Endothelial cell of umbilical vein (primary cell): ENCODE measurements at regions not wholly inside any gene's neighbourhood (a gene's known extent, or its start where the extent isn't known, plus 50 kb on each side); places are given as distances from the start of the nearest gene placed in this dataset.

Source experiments
- BruUV-seq: library from RNA; stranded (reverse); fragments of 400-500 nt; replicated peaks from 2 replicates; lab custom pipeline; 2021; lab: Mats Ljungman, UMichigan
- CTCF ChIA-PET: fragments of 300-600, 350-600 bp; sonication (Branson Sonifier 250); formaldehyde crosslinking; loops from one replicate; lab custom pipeline; 2021; ENCODE audit warnings: antibody characterized with exemption, inconsistent platforms; lab: Charles Lee
- POLR2A ChIA-PET: fragments of 300-600, 350-600 bp; sonication (Branson Sonifier 250); formaldehyde crosslinking; loops from one replicate; lab custom pipeline; 2021; ENCODE audit warnings: antibody characterized with exemption, inconsistent platforms; lab: Charles Lee
- DNase-seq: peaks from one replicate; pipeline ENCODE4 v3.0.0-alpha.2; 2011; ENCODE audit warnings: low read depth, low spot score
- FAIRE-seq: peaks from 2 replicates; lab custom pipeline; 2011; peaks lifted over from hg19 to GRCh38; lab: Jason Lieb, UNC
- H2AFZ ChIP-seq: 2 replicates; pipeline ENCODE4 v1.6.0; 2012; ENCODE audit warnings: low read depth, low read length, control low read depth, inconsistent platforms
- H3K27ac ChIP-seq: 2 replicates; pipeline ENCODE4 v1.5.1; 2011; ENCODE audit warnings: low read depth, mild to moderate bottlenecking, control low read depth, low read length, moderate library complexity; ENCODE audit not compliant: insufficient read depth
- H3K27me3 ChIP-seq, 2 experiments: 2 replicates each; pipeline versions ENCODE4 v1.6.0 to v1.6.1; 2011; ENCODE audit warnings: low read length in 2 of 2, mixed read lengths in 1 of 2; ENCODE audit not compliant: control insufficient read depth in 2 of 2, insufficient read depth in 2 of 2
- H3K36me3 ChIP-seq, 2 experiments: 2 replicates in 1 of 2; 3 replicates in 1 of 2; pipeline ENCODE4 v1.5.1; 2011; ENCODE audit warnings: low read length in 2 of 2, mild to moderate bottlenecking in 1 of 2, moderate library complexity in 1 of 2; ENCODE audit not compliant: control insufficient read depth in 2 of 2, insufficient read depth in 2 of 2; ENCODE audit errors: extremely low read depth in 1 of 2
- H3K4me1 ChIP-seq: 3 replicates; pipeline ENCODE4 v1.5.1; 2011; ENCODE audit warnings: mild to moderate bottlenecking, low read length; ENCODE audit not compliant: control insufficient read depth, insufficient read depth; ENCODE audit errors: extremely low read depth
- H3K4me2 ChIP-seq: 2 replicates; pipeline ENCODE4 v1.6.1; 2011; ENCODE audit warnings: low read length, control low read depth, mixed read lengths; ENCODE audit not compliant: insufficient read depth
- H3K4me3 ChIP-seq, 3 experiments: fragments of 200-600 bp in 1 of 3; sonication (generic), shearing (Covaris generic) in 1 of 3; replicated peaks in 1 of 3; 2 replicates each; pipeline ENCODE4 v1.5.1; 2011 to 2016; ENCODE audit warnings: control low read depth in 3 of 3, low read length in 3 of 3, mild to moderate bottlenecking in 2 of 3, inconsistent platforms in 1 of 3, low read depth in 1 of 3, moderate library complexity in 1 of 3; ENCODE audit not compliant: insufficient read depth in 1 of 3
- H3K79me2 ChIP-seq: 2 replicates; pipeline ENCODE4 v1.6.0; 2012; ENCODE audit warnings: low read length, inconsistent platforms; ENCODE audit not compliant: control insufficient read depth, insufficient read depth
- H3K9ac ChIP-seq: replicated peaks from 2 replicates; pipeline ENCODE3; 2011; ENCODE audit warnings: low read length, control low read depth; ENCODE audit not compliant: insufficient read depth; ENCODE audit errors: extremely low read depth
- H3K9me1 ChIP-seq: replicated peaks from 3 replicates; pipeline ENCODE4 v1.6.0; 2011; ENCODE audit warnings: mild to moderate bottlenecking, low read length; ENCODE audit not compliant: control insufficient read depth, insufficient read depth; ENCODE audit errors: extremely low read depth
- H3K9me3 ChIP-seq: replicated peaks from 2 replicates; pipeline ENCODE4 v1.5.1; 2012; ENCODE audit warnings: low read length, inconsistent platforms; ENCODE audit not compliant: control insufficient read depth, insufficient read depth
- H4K20me1 ChIP-seq: replicated peaks from 2 replicates; pipeline ENCODE3; 2011; ENCODE audit warnings: mild to moderate bottlenecking, low read length; ENCODE audit not compliant: control insufficient read depth, insufficient read depth; ENCODE audit errors: extremely low read depth
- EZH2 ChIP-seq: IDR thresholded peaks from 2 replicates; pipeline ENCODE4 v1.6.1; 2012; ENCODE audit warnings: borderline replicate concordance, low read depth, mild to moderate bottlenecking, moderate library complexity, low read length, inconsistent platforms; ENCODE audit not compliant: severe bottlenecking
- FOS ChIP-seq: IDR thresholded peaks from 2 replicates; pipeline ENCODE4 v1.6.1; 2011; ENCODE audit warnings: mild to moderate bottlenecking, low read length, moderate library complexity, borderline replicate concordance; ENCODE audit not compliant: insufficient read depth
- GATA2 ChIP-seq: IDR thresholded peaks from 2 replicates; pipeline ENCODE4 v1.7.0; 2011; ENCODE audit warnings: low read depth, mild to moderate bottlenecking, moderate library complexity, mixed read lengths, low read length; ENCODE audit not compliant: insufficient read length, insufficient read depth
- JUN ChIP-seq: IDR thresholded peaks from 2 replicates; pipeline ENCODE4 v1.6.1; 2011; ENCODE audit warnings: borderline replicate concordance, low read depth; ENCODE audit not compliant: insufficient read length, insufficient read depth
- MAX ChIP-seq: IDR thresholded peaks from 2 replicates; pipeline ENCODE4 v1.6.1; 2011; ENCODE audit not compliant: insufficient read depth, insufficient read length
- MYC ChIP-seq: IDR thresholded peaks from one replicate; pipeline ENCODE4 v1.6.1; 2011; ENCODE audit warnings: mild to moderate bottlenecking, low read depth, low read length
- POLR2A ChIP-seq: IDR thresholded peaks from 2 replicates; pipeline ENCODE4 v1.6.1; 2012; ENCODE audit warnings: low read depth, mild to moderate bottlenecking, control low read depth, low read length
- POLR2AphosphoS5 ChIP-seq: IDR thresholded peaks from 2 replicates; pipeline ENCODE4 v1.6.1; 2012; ENCODE audit warnings: low read depth, mild to moderate bottlenecking, control low read depth, low read length, moderate library complexity; ENCODE audit not compliant: insufficient read depth
- dilution Hi-C: fragments of 300-500 bp; cut with MboI; formaldehyde crosslinking; loops from one replicate; pipeline ENCODE4 v1.15.0; 2019; ENCODE audit warnings: low sequenced_read_pairs; ENCODE audit not compliant: extremely low pct_ligation_motif_present
- intact Hi-C: fragments of 100-400 bp; cut with micrococcal nuclease; formaldehyde crosslinking; loops from one replicate; pipeline ENCODE4 v1.10.0; 2022
- TF ChIP-seq, protein P1 (sequence below), 2 donors: IDR thresholded peaks; 1 replicate in 1 of 2; 2 replicates in 1 of 2; pipeline ENCODE4 v1.5.1; 2011; ENCODE audit warnings: low read length in 2 of 2, mild to moderate bottlenecking in 2 of 2, moderate library complexity in 2 of 2, control low read depth in 1 of 2, inconsistent platforms in 1 of 2, low read depth in 1 of 2; ENCODE audit not compliant: insufficient read depth in 1 of 2; ENCODE audit errors: extremely low read depth in 1 of 2

- no peaks in the 10 kb centered on the region for H3K4me1 ChIP-seq
- no peaks in the 10 kb centered on the region for H3K9me1 ChIP-seq
- H3K4me2 ChIP-seq: no peak overlapping the region
- intact Hi-C loops: no loop called here
- no peaks in the 10 kb centered on the region for H3K27me3 ChIP-seq
- FAIRE-seq: no peak
- no peak overlapping the region for H3K4me3 ChIP-seq
- no peaks in the 10 kb centered on the region for H3K9me3 ChIP-seq
- H3K36me3 ChIP-seq: no peaks in the 10 kb centered on the region
- POLR2A ChIA-PET: no interaction called here
- CTCF ChIA-PET: no interaction called here
- H3K9ac ChIP-seq: no peak overlapping the region
- no peaks in the 10 kb centered on the region for H3K79me2 ChIP-seq
- dilution Hi-C loops: no loop called here
- H3K27ac ChIP-seq: no peak overlapping the region
- no peak overlapping the region for H2AFZ ChIP-seq
- TF ChIP-seq MAX (no peak), FOS (no peak), POLR2A (no peak), JUN (no peak), EZH2 (no peak), MYC (no peak), GATA2 (no peak), POLR2AphosphoS5 (no peak)
- TF ChIP-seq, protein P1, sequence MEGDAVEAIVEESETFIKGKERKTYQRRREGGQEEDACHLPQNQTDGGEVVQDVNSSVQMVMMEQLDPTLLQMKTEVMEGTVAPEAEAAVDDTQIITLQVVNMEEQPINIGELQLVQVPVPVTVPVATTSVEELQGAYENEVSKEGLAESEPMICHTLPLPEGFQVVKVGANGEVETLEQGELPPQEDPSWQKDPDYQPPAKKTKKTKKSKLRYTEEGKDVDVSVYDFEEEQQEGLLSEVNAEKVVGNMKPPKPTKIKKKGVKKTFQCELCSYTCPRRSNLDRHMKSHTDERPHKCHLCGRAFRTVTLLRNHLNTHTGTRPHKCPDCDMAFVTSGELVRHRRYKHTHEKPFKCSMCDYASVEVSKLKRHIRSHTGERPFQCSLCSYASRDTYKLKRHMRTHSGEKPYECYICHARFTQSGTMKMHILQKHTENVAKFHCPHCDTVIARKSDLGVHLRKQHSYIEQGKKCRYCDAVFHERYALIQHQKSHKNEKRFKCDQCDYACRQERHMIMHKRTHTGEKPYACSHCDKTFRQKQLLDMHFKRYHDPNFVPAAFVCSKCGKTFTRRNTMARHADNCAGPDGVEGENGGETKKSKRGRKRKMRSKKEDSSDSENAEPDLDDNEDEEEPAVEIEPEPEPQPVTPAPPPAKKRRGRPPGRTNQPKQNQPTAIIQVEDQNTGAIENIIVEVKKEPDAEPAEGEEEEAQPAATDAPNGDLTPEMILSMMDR (IDR thresholded peaks at IDR 0.05; ENCODE audit: extremely low read depth in 1 of 2, insufficient read depth in 1 of 2, low read depth in 1 of 2, low read length in 2 of 2): no peak
- H4K20me1 ChIP-seq: no peaks in the 10 kb centered on the region
- no TSS peak for BruUV-seq
- no peak for DNase-seq
Observed at GRCh38 chr11:115643549-115644270, 139.5 kb upstream of the CADM1 start.
